Choroid plexus epithelial cell (primary cell): ENCODE measurements at regions not wholly inside any gene's neighbourhood (a gene's known extent, or its start where the extent isn't known, plus 50 kb on each side); places are given as distances from the start of the nearest gene placed in this dataset.

Experiments
- DNase-seq: peaks from one replicate; pipeline ENCODE4 v3.0.0-alpha.2; 2010; ENCODE audit warnings: low read depth
- H3K4me3 ChIP-seq: 2 replicates; pipeline ENCODE4 v1.5.1; 2011; ENCODE audit warnings: low read depth, mild to moderate bottlenecking, control low read depth, low read length, moderate library complexity
- CTCF ChIP-seq: conservative IDR thresholded peaks from 2 replicates; pipeline ENCODE4 v1.5.1; 2011; ENCODE audit warnings: low read depth, mild to moderate bottlenecking, control low read depth, inconsistent platforms, low read length, moderate library complexity

- DNase-seq = peak; percentile 72
- no peak for TF ChIP-seq CTCF
- H3K4me3 ChIP-seq = no peak overlapping the region
Measured at GRCh38 chr12:78797196-78797931, 67.2 kb upstream of the SYT1 start.

- no peak overlapping the region for H3K4me3 ChIP-seq
- no peak for TF ChIP-seq CTCF
- DNase-seq = no peak
Measured at GRCh38 chr12:78799649-78800048, 64.9 kb upstream of the SYT1 start.

GRCh38 chr12:78802593-78802992 lies 62.0 kb upstream of the SYT1 start:
- H3K4me3 ChIP-seq = no peak overlapping the region
- DNase-seq = peak; percentile 72

GRCh38 chr12:78804262-78804661 lies 60.3 kb upstream of the SYT1 start:
- DNase-seq = no peak
- no peak overlapping the region for H3K4me3 ChIP-seq
- TF ChIP-seq CTCF = no peak

More at GRCh38 chr12:78802593-78802992, 62.0 kb upstream of the SYT1 start:
- TF ChIP-seq CTCF = no peak
